WERI-Rb-1 (cell line): ENCODE measurements at regions not wholly inside any gene's neighbourhood (a gene's known extent, or its start where the extent isn't known, plus 50 kb on each side); places are given as distances from the start of the nearest gene placed in this dataset.

Source experiments
- DNase-seq: peaks from one replicate; pipeline ENCODE4 v3.0.0-alpha.2; 2020
- H3K27ac ChIP-seq: fragments of 250-450 bp; sonication (Bioruptor Pico); 2 replicates; pipeline ENCODE4 v1.5.1; 2020; ENCODE audit warnings: mild to moderate bottlenecking, moderate library complexity
- H3K27me3 ChIP-seq: fragments of 250-450 bp; sonication (Bioruptor Pico); 2 replicates; pipeline ENCODE4 v1.5.1; 2021; ENCODE audit warnings: mild to moderate bottlenecking, low read depth, moderate library complexity; ENCODE audit not compliant: insufficient read depth, severe bottlenecking
- H3K36me3 ChIP-seq: fragments of 250-450 bp; sonication (Bioruptor Pico); 2 replicates; pipeline ENCODE4 v1.5.1; 2020; ENCODE audit warnings: mild to moderate bottlenecking, moderate library complexity
- H3K4me3 ChIP-seq: 2 replicates; pipeline ENCODE4 v1.5.1; 2011; ENCODE audit warnings: low read depth, mild to moderate bottlenecking, control low read depth, low read length
- H3K9me3 ChIP-seq: fragments of 250-450 bp; sonication (Bioruptor Pico); 2 replicates; pipeline ENCODE4 v1.5.1; 2021; ENCODE audit warnings: mild to moderate bottlenecking, moderate library complexity; ENCODE audit not compliant: severe bottlenecking
- CTCF ChIP-seq: IDR thresholded peaks from 2 replicates; pipeline ENCODE4 v1.5.1; 2011; ENCODE audit warnings: low read depth, mild to moderate bottlenecking, control low read depth, inconsistent platforms, low read length

- Histone ChIP-seq H3K27ac (no peak overlapping the region), H3K9me3 (no peaks in the 10 kb centered on the region), H3K36me3 (no peaks in the 10 kb centered on the region), H3K4me3 (no peak overlapping the region), H3K27me3 (no peaks in the 10 kb centered on the region)
- TF ChIP-seq CTCF: no peak
- no peak for DNase-seq
Observed at GRCh38 chr5:158120760-158121159, 261.8 kb upstream of the CLINT1 start.

GRCh38 chr5:158119961-158120723 is 261.2 kb upstream of the CLINT1 start:
- no peak for DNase-seq
- no peaks in the 10 kb centered on the region for H3K27me3 ChIP-seq
- no peak for TF ChIP-seq CTCF
- H3K9me3 ChIP-seq: no peaks in the 10 kb centered on the region
- H3K4me3 ChIP-seq: no peak overlapping the region
- no peaks in the 10 kb centered on the region for H3K36me3 ChIP-seq
- no peak overlapping the region for H3K27ac ChIP-seq

GRCh38 chr5:158117467-158118160 is 258.7 kb upstream of the CLINT1 start:
- no peak for DNase-seq
- no peak for TF ChIP-seq CTCF
- Histone ChIP-seq H3K27ac (no peak overlapping the region), H3K27me3 (no peaks in the 10 kb centered on the region), H3K4me3 (no peak overlapping the region), H3K36me3 (no peaks in the 10 kb centered on the region), H3K9me3 (no peaks in the 10 kb centered on the region)

- TF ChIP-seq CTCF: no peak
- Histone ChIP-seq H3K27ac (no peak overlapping the region), H3K27me3 (no peaks in the 10 kb centered on the region), H3K9me3 (no peaks in the 10 kb centered on the region), H3K4me3 (no peak overlapping the region), H3K36me3 (no peaks in the 10 kb centered on the region)
- no peak for DNase-seq
Observed at GRCh38 chr5:158116965-158117364, 258.0 kb upstream of the CLINT1 start.

- H3K4me3 ChIP-seq: no peak overlapping the region
- H3K27ac ChIP-seq: no peak overlapping the region
- H3K27me3 ChIP-seq: no peaks in the 10 kb centered on the region
- H3K9me3 ChIP-seq: no peaks in the 10 kb centered on the region
- no peaks in the 10 kb centered on the region for H3K36me3 ChIP-seq
- no peak for DNase-seq
- no peak for TF ChIP-seq CTCF
Observed at GRCh38 chr5:158115468-158115867, 256.5 kb upstream of the CLINT1 start.
